ENCODE measurements at regions not wholly inside any gene's neighbourhood (a gene's known extent, or its start where the extent isn't known, plus 50 kb on each side); places are given as distances from the start of the nearest gene placed in this dataset.

- no peak for TF ChIP-seq CTCF (IDR thresholded peaks at IDR 0.05; ENCODE audit: insufficient read depth, low read length)
- DNase-seq (ENCODE audit: low read depth): peak; percentile 93
Measured at GRCh38 chr4:156547439-156547838, 424.2 kb downstream of the PDGFC start.

GRCh38 chr4:156545003-156545785, 426.4 kb downstream of the PDGFC start:
- DNase-seq (ENCODE audit: low read depth): peak; percentile 84
- TF ChIP-seq CTCF (IDR thresholded peaks at IDR 0.05; ENCODE audit: insufficient read depth, low read length): no peak
- H3K4me3 ChIP-seq (ENCODE audit: low read depth, low read length): no peak overlapping the region

More at GRCh38 chr4:156547439-156547838, 424.2 kb downstream of the PDGFC start:
- H3K4me3 ChIP-seq (ENCODE audit: low read depth, low read length): no peak overlapping the region

- no peak overlapping the region for H3K4me3 ChIP-seq (ENCODE audit: low read depth, low read length)
- no peak for TF ChIP-seq CTCF (IDR thresholded peaks at IDR 0.05; ENCODE audit: insufficient read depth, low read length)
- DNase-seq (ENCODE audit: low read depth): no peak
Measured at GRCh38 chr4:156539376-156539775, 432.2 kb downstream of the PDGFC start.

- DNase-seq (ENCODE audit: low read depth): no peak
- TF ChIP-seq CTCF (IDR thresholded peaks at IDR 0.05; ENCODE audit: insufficient read depth, low read length): no peak
- no peak overlapping the region for H3K4me3 ChIP-seq (ENCODE audit: low read depth, low read length)
Measured at GRCh38 chr4:156538651-156539257, 432.8 kb downstream of the PDGFC start.

- no peak overlapping the region for H3K4me3 ChIP-seq (ENCODE audit: low read depth, low read length)
- DNase-seq (ENCODE audit: low read depth): no peak
- TF ChIP-seq CTCF (IDR thresholded peaks at IDR 0.05; ENCODE audit: insufficient read depth, low read length): no peak
Measured at GRCh38 chr4:156538210-156538609, 433.4 kb downstream of the PDGFC start.

- TF ChIP-seq CTCF (IDR thresholded peaks at IDR 0.05; ENCODE audit: insufficient read depth, low read length): no peak
- DNase-seq (ENCODE audit: low read depth): no peak
- no peak overlapping the region for H3K4me3 ChIP-seq (ENCODE audit: low read depth, low read length)
Measured at GRCh38 chr4:156537286-156537685, 434.3 kb downstream of the PDGFC start.
